Neural cell (in vitro differentiated cells): ENCODE measurements at regions not wholly inside any gene's neighbourhood (a gene's known extent, or its start where the extent isn't known, plus 50 kb on each side); places are given as distances from the start of the nearest gene placed in this dataset.
"Not testable (repeated sequence)": the region's sequence is repeated elsewhere in the genome, so short reads cannot be mapped to it uniquely, and the experiment has no call there.

Source experiments
- H2AFZ ChIP-seq: fragments of 200-600, 300-800 bp; sonication (generic), shearing (Covaris generic); 2 replicates; pipeline ENCODE4 v1.6.0; 2014; ENCODE audit warnings: low read depth, mild to moderate bottlenecking, antibody characterized with exemption, low read length, moderate library complexity
- H3F3A ChIP-seq: fragments of 200-600 bp; shearing (Covaris generic); 2 replicates; pipeline ENCODE4 v1.6.1; 2016; ENCODE audit warnings: mild to moderate bottlenecking, moderate library complexity, mixed read lengths, antibody characterized with exemption, low read length; ENCODE audit not compliant: insufficient read depth, poor library complexity, severe bottlenecking
- H3K27ac ChIP-seq: fragments of 200-600, 300-800 bp; sonication (generic), shearing (Covaris generic); 2 replicates; pipeline ENCODE4 v1.5.1; 2014; ENCODE audit warnings: mild to moderate bottlenecking, low read length, moderate library complexity
- H3K27me3 ChIP-seq: fragments of 300-800, 200-600 bp; sonication (generic), shearing (Covaris generic); 2 replicates; pipeline ENCODE4 v1.6.0; 2014; ENCODE audit warnings: mild to moderate bottlenecking, low read depth, low read length, moderate library complexity; ENCODE audit not compliant: insufficient read depth
- H3K36me3 ChIP-seq: fragments of 300-800, 200-600 bp; sonication (generic), shearing (Covaris generic); 2 replicates; pipeline ENCODE4 v1.5.1; 2014; ENCODE audit warnings: mild to moderate bottlenecking, antibody characterized with exemption, low read length, moderate library complexity; ENCODE audit not compliant: insufficient read depth
- H3K4me2 ChIP-seq: fragments of 300-800, 200-600 bp; sonication (generic), shearing (Covaris generic); 2 replicates; pipeline ENCODE4 v1.6.0; 2014; ENCODE audit warnings: mild to moderate bottlenecking, low read length
- H3K4me3 ChIP-seq: fragments of 300-800, 200-600 bp; sonication (generic), shearing (Covaris generic); 2 replicates; pipeline ENCODE4 v1.5.1; 2014; ENCODE audit warnings: mild to moderate bottlenecking, low read length, moderate library complexity
- H3K79me2 ChIP-seq: fragments of 200-600 bp; shearing (Covaris generic); replicated peaks from 2 replicates; pipeline ENCODE4 v1.6.0; 2014; ENCODE audit warnings: mild to moderate bottlenecking, low read length, moderate library complexity; ENCODE audit not compliant: insufficient read depth
- H3K9ac ChIP-seq: fragments of 300-800, 200-600 bp; sonication (generic), shearing (Covaris generic); 2 replicates; pipeline ENCODE4 v1.6.1; 2016; ENCODE audit warnings: mild to moderate bottlenecking, low read length, mixed read lengths
- H3K9me2 ChIP-seq: fragments of 200-600 bp; shearing (Covaris generic); 2 replicates; pipeline ENCODE4 v1.6.1; 2016; ENCODE audit warnings: mild to moderate bottlenecking, low read length, mixed read lengths; ENCODE audit not compliant: insufficient read depth
- H3K9me3 ChIP-seq: fragments of 200-600, 300-800 bp; sonication (generic), shearing (Covaris generic); 2 replicates; pipeline ENCODE4 v1.6.1; 2016; ENCODE audit warnings: mild to moderate bottlenecking, mixed run types, low read length, moderate library complexity, mixed read lengths
- H4K20me1 ChIP-seq: fragments of 200-600 bp; shearing (Covaris generic); 2 replicates; pipeline ENCODE4 v1.6.1; 2016; ENCODE audit warnings: mild to moderate bottlenecking, mixed run types; ENCODE audit not compliant: insufficient read depth
- EP300 ChIP-seq: fragments of 450-650 bp; conservative IDR thresholded peaks from 2 replicates; pipeline ENCODE4 v1.6.1; 2014; ENCODE audit warnings: antibody characterized with exemption, mild to moderate bottlenecking, moderate library complexity; ENCODE audit not compliant: poor library complexity, severe bottlenecking
- EZH2 ChIP-seq: fragments of 200-600, 300-800 bp; shearing (Covaris generic), sonication (generic); IDR thresholded peaks from 2 replicates; pipeline ENCODE4 v1.6.1; 2014; ENCODE audit warnings: antibody characterized with exemption, low read length, borderline replicate concordance, mild to moderate bottlenecking; ENCODE audit not compliant: insufficient read depth, poor library complexity, severe bottlenecking
- MXI1 ChIP-seq: fragments of 450-650 bp; conservative IDR thresholded peaks from 2 replicates; pipeline ENCODE4 v1.6.1; 2014; ENCODE audit warnings: antibody characterized with exemption, mild to moderate bottlenecking; ENCODE audit not compliant: poor library complexity, severe bottlenecking
- POLR2AphosphoS5 ChIP-seq: IDR thresholded peaks from 2 replicates; pipeline ENCODE4 v1.6.1; 2012
- RAD21 ChIP-seq: fragments of 450-650 bp; conservative IDR thresholded peaks from 2 replicates; pipeline ENCODE4 v1.6.1; 2014; ENCODE audit warnings: antibody characterized with exemption, mild to moderate bottlenecking, moderate library complexity
- SMC3 ChIP-seq: fragments of 450-650 bp; conservative IDR thresholded peaks from 2 replicates; pipeline ENCODE4 v1.6.1; 2014; ENCODE audit warnings: antibody characterized with exemption, mild to moderate bottlenecking, moderate library complexity; ENCODE audit not compliant: poor library complexity
- TAF1 ChIP-seq: IDR thresholded peaks from 2 replicates; pipeline ENCODE4 v1.6.1; 2012; ENCODE audit warnings: low read depth
- TF ChIP-seq, protein P1 (sequence below): IDR thresholded peaks from 2 replicates; pipeline ENCODE4 v1.6.1; 2012; ENCODE audit warnings: borderline replicate concordance
- TF ChIP-seq, protein P2 (sequence below): fragments of 450-650 bp; IDR thresholded peaks from 2 replicates; pipeline ENCODE4 v1.5.1; 2014; ENCODE audit warnings: antibody characterized with exemption, mild to moderate bottlenecking, moderate library complexity; ENCODE audit not compliant: poor library complexity, severe bottlenecking

- Histone ChIP-seq H3K27me3 (no peaks in the 10 kb centered on the region), H3K4me2 (no peak overlapping the region), H3K27ac (no peak overlapping the region), H3K9me3 (no peaks in the 10 kb centered on the region), H3K9me2 (no peaks in the 10 kb centered on the region), H3K79me2 (no peaks in the 10 kb centered on the region), H2AFZ (no peak overlapping the region), H3K36me3 (no peaks in the 10 kb centered on the region), H4K20me1 (no peaks in the 10 kb centered on the region), H3K4me3 (no peak overlapping the region), H3K9ac (no peak overlapping the region), H3F3A (no peaks in the 10 kb centered on the region)
- no peak for TF ChIP-seq POLR2AphosphoS5
- TF ChIP-seq SMC3, result no peak
Observed at GRCh38 chr5:81827500-81827899, 76.6 kb upstream of the SSBP2 start.

DNA sequence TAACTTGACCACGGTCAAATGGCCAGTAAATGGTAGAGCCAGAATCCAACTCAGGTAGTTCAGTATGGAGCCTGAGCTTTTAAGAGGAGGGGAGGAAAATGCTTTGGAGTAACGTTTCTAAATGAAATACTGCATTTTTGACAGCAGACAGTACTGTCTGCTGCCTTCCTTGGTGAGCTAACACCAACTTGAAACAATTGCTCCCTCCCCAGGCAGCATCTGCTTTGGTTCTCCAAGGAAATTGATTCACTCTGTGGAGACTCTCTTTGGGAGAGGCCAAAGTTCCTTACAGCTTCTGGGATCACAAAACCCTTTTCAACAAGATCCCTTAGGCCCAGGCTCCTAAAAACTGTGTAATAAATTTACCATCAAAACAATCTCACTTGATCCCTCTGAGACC lies 75.2 kb upstream of the SSBP2 start:
- H2AFZ ChIP-seq, result no peak overlapping the region
- TF ChIP-seq, protein P1, sequence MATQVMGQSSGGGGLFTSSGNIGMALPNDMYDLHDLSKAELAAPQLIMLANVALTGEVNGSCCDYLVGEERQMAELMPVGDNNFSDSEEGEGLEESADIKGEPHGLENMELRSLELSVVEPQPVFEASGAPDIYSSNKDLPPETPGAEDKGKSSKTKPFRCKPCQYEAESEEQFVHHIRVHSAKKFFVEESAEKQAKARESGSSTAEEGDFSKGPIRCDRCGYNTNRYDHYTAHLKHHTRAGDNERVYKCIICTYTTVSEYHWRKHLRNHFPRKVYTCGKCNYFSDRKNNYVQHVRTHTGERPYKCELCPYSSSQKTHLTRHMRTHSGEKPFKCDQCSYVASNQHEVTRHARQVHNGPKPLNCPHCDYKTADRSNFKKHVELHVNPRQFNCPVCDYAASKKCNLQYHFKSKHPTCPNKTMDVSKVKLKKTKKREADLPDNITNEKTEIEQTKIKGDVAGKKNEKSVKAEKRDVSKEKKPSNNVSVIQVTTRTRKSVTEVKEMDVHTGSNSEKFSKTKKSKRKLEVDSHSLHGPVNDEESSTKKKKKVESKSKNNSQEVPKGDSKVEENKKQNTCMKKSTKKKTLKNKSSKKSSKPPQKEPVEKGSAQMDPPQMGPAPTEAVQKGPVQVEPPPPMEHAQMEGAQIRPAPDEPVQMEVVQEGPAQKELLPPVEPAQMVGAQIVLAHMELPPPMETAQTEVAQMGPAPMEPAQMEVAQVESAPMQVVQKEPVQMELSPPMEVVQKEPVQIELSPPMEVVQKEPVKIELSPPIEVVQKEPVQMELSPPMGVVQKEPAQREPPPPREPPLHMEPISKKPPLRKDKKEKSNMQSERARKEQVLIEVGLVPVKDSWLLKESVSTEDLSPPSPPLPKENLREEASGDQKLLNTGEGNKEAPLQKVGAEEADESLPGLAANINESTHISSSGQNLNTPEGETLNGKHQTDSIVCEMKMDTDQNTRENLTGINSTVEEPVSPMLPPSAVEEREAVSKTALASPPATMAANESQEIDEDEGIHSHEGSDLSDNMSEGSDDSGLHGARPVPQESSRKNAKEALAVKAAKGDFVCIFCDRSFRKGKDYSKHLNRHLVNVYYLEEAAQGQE, result no peak
- TF ChIP-seq SMC3 (no peak), MXI1 (no peak), TAF1 (no peak), RAD21 (no peak), EZH2 (no peak)

DNA sequence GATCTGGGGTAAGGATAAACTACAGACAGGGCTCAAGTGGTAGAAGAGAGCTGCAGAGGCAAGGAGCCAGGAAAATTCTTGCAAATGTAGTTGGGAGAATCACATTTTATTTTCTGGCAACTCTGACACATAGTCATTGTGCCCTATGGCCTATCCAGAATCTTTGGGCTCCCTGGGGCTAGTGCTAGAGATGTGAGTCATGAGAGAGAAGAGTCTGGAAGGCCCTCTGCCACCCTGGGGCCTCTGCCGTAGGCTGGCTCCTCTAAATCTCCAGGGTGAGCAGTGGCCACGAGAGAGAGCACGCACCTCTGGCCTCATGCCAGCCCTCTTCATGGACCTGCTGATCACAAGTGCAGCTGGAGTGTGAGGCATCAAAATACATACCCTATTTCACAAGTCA lies 74.3 kb upstream of the SSBP2 start:
- TF ChIP-seq TAF1 (no peak), EP300 (no peak), EZH2 (no peak), MXI1 (no peak), SMC3 (no peak), RAD21 (no peak), POLR2AphosphoS5 (no peak)
- TF ChIP-seq, protein P1, result no peak
- TF ChIP-seq, protein P2, sequence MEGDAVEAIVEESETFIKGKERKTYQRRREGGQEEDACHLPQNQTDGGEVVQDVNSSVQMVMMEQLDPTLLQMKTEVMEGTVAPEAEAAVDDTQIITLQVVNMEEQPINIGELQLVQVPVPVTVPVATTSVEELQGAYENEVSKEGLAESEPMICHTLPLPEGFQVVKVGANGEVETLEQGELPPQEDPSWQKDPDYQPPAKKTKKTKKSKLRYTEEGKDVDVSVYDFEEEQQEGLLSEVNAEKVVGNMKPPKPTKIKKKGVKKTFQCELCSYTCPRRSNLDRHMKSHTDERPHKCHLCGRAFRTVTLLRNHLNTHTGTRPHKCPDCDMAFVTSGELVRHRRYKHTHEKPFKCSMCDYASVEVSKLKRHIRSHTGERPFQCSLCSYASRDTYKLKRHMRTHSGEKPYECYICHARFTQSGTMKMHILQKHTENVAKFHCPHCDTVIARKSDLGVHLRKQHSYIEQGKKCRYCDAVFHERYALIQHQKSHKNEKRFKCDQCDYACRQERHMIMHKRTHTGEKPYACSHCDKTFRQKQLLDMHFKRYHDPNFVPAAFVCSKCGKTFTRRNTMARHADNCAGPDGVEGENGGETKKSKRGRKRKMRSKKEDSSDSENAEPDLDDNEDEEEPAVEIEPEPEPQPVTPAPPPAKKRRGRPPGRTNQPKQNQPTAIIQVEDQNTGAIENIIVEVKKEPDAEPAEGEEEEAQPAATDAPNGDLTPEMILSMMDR, result no peak
- Histone ChIP-seq H3K4me2 (no peak overlapping the region), H3K9me2 (no peaks in the 10 kb centered on the region), H4K20me1 (no peaks in the 10 kb centered on the region), H3K27ac (no peak overlapping the region), H3F3A (no peaks in the 10 kb centered on the region), H3K4me3 (no peak overlapping the region), H3K9ac (no peak overlapping the region), H3K27me3 (no peaks in the 10 kb centered on the region), H3K36me3 (no peaks in the 10 kb centered on the region), H3K79me2 (no peaks in the 10 kb centered on the region), H3K9me3 (no peaks in the 10 kb centered on the region), H2AFZ (no peak overlapping the region)

More for the DNA sequence above, 75.2 kb upstream of the SSBP2 start:
- no peaks in the 10 kb centered on the region for H3F3A ChIP-seq
- H3K79me2 ChIP-seq, result no peaks in the 10 kb centered on the region
- no peaks in the 10 kb centered on the region for H3K27me3 ChIP-seq
- H3K36me3 ChIP-seq, result no peaks in the 10 kb centered on the region
- no peaks in the 10 kb centered on the region for H4K20me1 ChIP-seq
- H3K9me3 ChIP-seq, result no peaks in the 10 kb centered on the region
- H3K9ac ChIP-seq, result no peak overlapping the region
- no peak overlapping the region for H3K27ac ChIP-seq
- no peaks in the 10 kb centered on the region for H3K9me2 ChIP-seq
- no peak overlapping the region for H3K4me3 ChIP-seq
- no peak overlapping the region for H3K4me2 ChIP-seq

DNA sequence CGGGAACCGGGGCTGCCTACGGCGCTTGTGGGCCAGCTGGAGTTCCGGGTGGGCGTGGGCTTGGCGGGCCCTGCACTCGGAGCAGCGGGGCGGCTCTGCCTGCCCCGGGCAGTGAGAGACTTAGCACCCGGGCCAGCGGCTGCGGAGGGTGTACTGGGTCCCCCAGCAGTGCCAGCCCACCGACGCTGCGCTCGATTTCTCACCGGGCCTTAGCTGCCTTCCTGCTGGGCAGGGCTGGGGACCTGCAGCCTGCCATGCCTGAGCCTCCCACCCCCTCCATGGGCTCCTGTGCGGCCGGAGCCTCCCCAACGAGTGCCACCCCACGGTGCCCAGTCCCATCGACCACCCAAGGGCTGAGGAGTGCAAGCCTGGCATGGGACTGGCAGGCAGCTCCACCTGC lies 72.8 kb upstream of the SSBP2 start:
- H3K79me2 ChIP-seq, H3K9ac ChIP-seq: not testable (repeated sequence)

More for the DNA sequence above, 72.8 kb upstream of the SSBP2 start:
- H2AFZ ChIP-seq, H3K27ac ChIP-seq, H3K4me3 ChIP-seq, H3K36me3 ChIP-seq, H4K20me1 ChIP-seq, H3F3A ChIP-seq, H3K9me2 ChIP-seq, H3K9me3 ChIP-seq, H3K4me2 ChIP-seq, H3K27me3 ChIP-seq: not testable (repeated sequence)
